K562 (cell line): ENCODE measurements at regions not wholly inside any gene's neighbourhood (a gene's known extent, or its start where the extent isn't known, plus 50 kb on each side); places are given as distances from the start of the nearest gene placed in this dataset.

Source experiments
- ATAC-seq: fragments of 200-7000 bp; cut with Tn5 transposase; 3 replicates; pipeline ENCODE4 v1.9.1; 2020; ENCODE audit warnings: moderate library complexity
- BruUV-seq: library from RNA; stranded (reverse); fragments of 400-500 nt; replicated peaks from 2 replicates; lab custom pipeline; 2021; lab: Mats Ljungman, UMichigan
- CTCF ChIA-PET: fragments of 300-600 bp; formaldehyde crosslinking; extraction: SDS; loops from one replicate; lab custom pipeline; 2021; ENCODE audit warnings: low intra/inter-chr PET ratio; lab: Yijun Ruan, JAX
- POLR2A ChIA-PET: fragments of 300-600, 350-650 bp; sonication (Branson Sonifier 250); formaldehyde crosslinking; extraction: SDS; loops from one replicate; lab custom pipeline; 2021; ENCODE audit warnings: antibody characterized with exemption, inconsistent platforms; lab: Yijun Ruan, JAX
- DNase-seq, 4 experiments: peaks; one replicate each; pipeline versions ENCODE4 v3.0.0 to v3.0.0-alpha.2; 2011 to 2018; ENCODE audit warnings: low spot score in 3 of 4, mixed read lengths in 3 of 4; ENCODE audit errors: extremely low read depth in 1 of 4
- FAIRE-seq: peaks from 2 replicates; lab custom pipeline; 2011; peaks lifted over from hg19 to GRCh38; lab: Jason Lieb, UNC
- H2AFZ ChIP-seq: 2 replicates; pipeline ENCODE4 v1.6.0; 2011; ENCODE audit warnings: low read depth, low read length, control low read depth, inconsistent platforms
- H3K27ac ChIP-seq: fragments of 200-600 bp; 3 replicates; pipeline ENCODE4 v1.8.0; 2011; ENCODE audit warnings: low read depth, mild to moderate bottlenecking, control low read depth, inconsistent platforms, low read length, moderate library complexity, mixed read lengths; ENCODE audit errors: extremely low read depth
- H3K27me3 ChIP-seq, 2 experiments: fragments of 300-600 bp in 1 of 2; 2 replicates in 1 of 2; 3 replicates in 1 of 2; pipeline versions ENCODE4 v1.6.0 to v1.8.0; 2011; ENCODE audit warnings: inconsistent platforms in 2 of 2, low read length in 2 of 2, mild to moderate bottlenecking in 1 of 2, mixed read lengths in 1 of 2, moderate library complexity in 1 of 2; ENCODE audit not compliant: control insufficient read depth in 2 of 2, insufficient read depth in 2 of 2
- H3K36me3 ChIP-seq: fragments of 300-600 bp; 3 replicates; pipeline ENCODE4 v1.8.0; 2011; ENCODE audit warnings: mild to moderate bottlenecking, low read length, inconsistent platforms; ENCODE audit not compliant: control insufficient read depth, insufficient read depth
- H3K4me1 ChIP-seq, 2 experiments: fragments of 200-600 bp in 1 of 2; replicated peaks in 1 of 2; 2 replicates in 1 of 2; 3 replicates in 1 of 2; pipeline versions ENCODE4 v1.5.1 to v1.8.0; 2011; ENCODE audit warnings: inconsistent platforms in 2 of 2, low read length in 2 of 2, mild to moderate bottlenecking in 1 of 2, mixed read lengths in 1 of 2, moderate library complexity in 1 of 2; ENCODE audit not compliant: control insufficient read depth in 2 of 2, insufficient read depth in 2 of 2
- H3K4me2 ChIP-seq: 2 replicates; pipeline ENCODE4 v1.6.1; 2011; ENCODE audit warnings: low read length, control low read depth, inconsistent platforms, mixed read lengths; ENCODE audit not compliant: insufficient read depth
- H3K4me3 ChIP-seq: fragments of 200-600 bp; sonication (generic), shearing (Covaris generic); 2 replicates; pipeline ENCODE4 v1.5.1; 2016; ENCODE audit warnings: control low read depth, inconsistent platforms
- H3K79me2 ChIP-seq: fragments of 200-600 bp; 3 replicates; pipeline ENCODE4 v1.8.0; 2011; ENCODE audit warnings: low read length, inconsistent platforms; ENCODE audit not compliant: control insufficient read depth, insufficient read depth
- H3K9ac ChIP-seq, 2 experiments: 2 replicates each; pipeline versions ENCODE4 v1.6.0 to v1.6.1; 2011; ENCODE audit warnings: low read depth in 2 of 2, low read length in 2 of 2, control low read depth in 1 of 2, inconsistent platforms in 1 of 2, mild to moderate bottlenecking in 1 of 2, mixed read lengths in 1 of 2; ENCODE audit not compliant: insufficient read depth in 1 of 2
- H3K9me1 ChIP-seq: one replicate; pipeline ENCODE4 v1.6.0; 2011; ENCODE audit warnings: inconsistent platforms, mild to moderate bottlenecking, low read length, moderate library complexity; ENCODE audit not compliant: control insufficient read depth, insufficient read depth
- H3K9me3 ChIP-seq: replicated peaks from 2 replicates; pipeline ENCODE4 v1.5.1; 2011; ENCODE audit warnings: low read depth, low read length, inconsistent platforms; ENCODE audit not compliant: control insufficient read depth, insufficient read depth
- H4K20me1 ChIP-seq: replicated peaks from 2 replicates; pipeline ENCODE4 v1.6.1; 2011; ENCODE audit warnings: low read length, inconsistent platforms, mixed read lengths; ENCODE audit not compliant: control insufficient read depth, insufficient read depth
- ATF3 ChIP-seq, 2 experiments: fragments of 450-650 bp in 1 of 2; sonication (generic) in 1 of 2; formaldehyde crosslinking in 1 of 2; IDR thresholded peaks in 1 of 2; conservative IDR thresholded peaks in 1 of 2; 2 replicates each; pipeline versions ENCODE4 v1.6.1 to v1.8.1; 2016 to 2023; ENCODE audit warnings: mild to moderate bottlenecking in 2 of 2, moderate library complexity in 2 of 2, inconsistent platforms in 1 of 2, missing genetic modification reagents in 1 of 2
- CAMTA2 ChIP-seq: fragments of 250-450 bp; sonication (Bioruptor Pico); conservative IDR thresholded peaks from 2 replicates; pipeline ENCODE4 v1.5.1; 2022
- CBX8 ChIP-seq: fragments of 200-600 bp; sonication (generic); IDR thresholded peaks from 2 replicates; pipeline ENCODE4 v1.6.1; 2012; ENCODE audit warnings: borderline replicate concordance, mixed run types, low read depth, mild to moderate bottlenecking, moderate library complexity, mixed read lengths, low read length, control low read depth, inconsistent platforms; ENCODE audit not compliant: poor library complexity, severe bottlenecking; ENCODE audit errors: extremely low read depth
- E2F5 ChIP-seq: sonication (generic); formaldehyde crosslinking; IDR thresholded peaks from 2 replicates; pipeline ENCODE4 v1.8.0; 2022; ENCODE audit warnings: mild to moderate bottlenecking, missing genetic modification reagents
- HMG20A ChIP-seq: fragments of 450-650 bp; formaldehyde crosslinking; conservative IDR thresholded peaks from 2 replicates; pipeline ENCODE4 v1.4.0; 2020; ENCODE audit warnings: mild to moderate bottlenecking, mixed read lengths
- HSF4 ChIP-seq: fragments of 250-450 bp; sonication (Bioruptor Pico); IDR thresholded peaks from 2 replicates; pipeline ENCODE4 v2.1.2; 2022; ENCODE audit warnings: mild to moderate bottlenecking, moderate library complexity, borderline replicate concordance
- SIN3B ChIP-seq: fragments of 450-650 bp; IDR thresholded peaks from 2 replicates; pipeline ENCODE4 v1.6.1; 2017; ENCODE audit warnings: low read depth, mild to moderate bottlenecking, moderate library complexity
- SOX6 ChIP-seq: fragments of 450-650 bp; IDR thresholded peaks from 2 replicates; pipeline ENCODE4 v1.6.1; 2014; ENCODE audit warnings: mild to moderate bottlenecking
- TAL1 ChIP-seq: fragments of 450-650 bp; IDR thresholded peaks from 2 replicates; pipeline ENCODE4 v1.6.1; 2016; ENCODE audit warnings: mild to moderate bottlenecking
- ZNF354B ChIP-seq: fragments of 250-450 bp; sonication (Bioruptor Pico); IDR thresholded peaks from 2 replicates; pipeline ENCODE4 v1.4.0; 2020
- ZNF586 ChIP-seq: fragments of 450-650 bp; formaldehyde crosslinking; conservative IDR thresholded peaks from 2 replicates; pipeline ENCODE4 v1.4.0; 2020; ENCODE audit warnings: mild to moderate bottlenecking, moderate library complexity
- ZNF707 ChIP-seq: fragments of 250-450 bp; sonication (Bioruptor Pico); conservative IDR thresholded peaks from 2 replicates; pipeline ENCODE4 v1.8.0; 2022; ENCODE audit warnings: inconsistent platforms, mild to moderate bottlenecking, moderate library complexity
- in situ Hi-C: fragments of 300-500 bp; cut with MboI; formaldehyde crosslinking; loops from 4 replicates; pipeline ENCODE4 v1.15.0; 2018; ENCODE audit warnings: inconsistent platforms, mixed read lengths
- intact Hi-C: fragments of 100-400 bp; cut with micrococcal nuclease; formaldehyde crosslinking; loops from 2 replicates; pipeline ENCODE4 v1.14.2; 2022
- TF ChIP-seq, protein P1 (sequence below): sonication (generic); formaldehyde crosslinking; IDR thresholded peaks from 2 replicates; pipeline ENCODE4 v1.8.1; 2023; ENCODE audit warnings: mild to moderate bottlenecking, missing genetic modification reagents

DNA sequence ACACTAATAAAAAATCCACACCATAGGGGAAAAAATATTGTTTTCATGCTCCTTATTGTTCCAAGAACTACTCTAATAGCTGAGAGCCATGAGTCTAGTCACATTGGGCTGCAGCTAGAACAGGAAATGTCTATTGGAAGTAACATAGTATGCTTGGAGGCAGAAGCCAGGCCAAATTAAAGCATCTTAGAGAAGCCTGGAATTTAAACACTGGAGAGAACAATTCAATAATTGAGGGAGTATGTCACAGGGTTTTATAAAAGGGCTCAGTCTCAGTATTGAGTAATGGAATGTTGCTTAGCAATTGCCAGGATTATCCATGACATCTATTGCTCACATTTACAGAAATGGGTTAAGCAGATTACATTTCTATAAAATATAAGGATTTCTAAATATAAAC is 471.3 kb downstream of the LMO4 start:
- Histone ChIP-seq H3K4me3 (no peak overlapping the region), H3K9ac (no peak overlapping the region), H3K36me3 (no peaks in the 10 kb centered on the region), H3K9me3 (no peaks in the 10 kb centered on the region), H3K27ac (no peak overlapping the region), H3K27me3 (no peaks in the 10 kb centered on the region), H3K4me1 (no peaks in the 10 kb centered on the region), H4K20me1 (no peaks in the 10 kb centered on the region), H3K4me2 (no peak overlapping the region), H3K9me1 (no peaks in the 10 kb centered on the region), H3K79me2 (no peaks in the 10 kb centered on the region), H2AFZ (no peak overlapping the region)
- no peak for FAIRE-seq
- ChIA-PET CTCF (no interaction called here), POLR2A (interaction anchor here (0.6 kb wide), 1 partner anchor 99 kb away, joined by 3 read pairs; no protein-coding TSS in a partner anchor)
- in situ Hi-C loops, result no loop called here
- ATAC-seq, result no peak
- intact Hi-C loops, result no loop called here
- no TSS peak for BruUV-seq
- no peak for DNase-seq
- TF ChIP-seq CBX8 (no peak), ATF3 (IDR thresholded peaks at IDR 0.05) (no peak), ATF3 (CRISPR knock-in tag; conservative IDR thresholded peaks at IDR 0.05) (no peak), HSF4 (CRISPR knock-in tag) (no peak), HMG20A (CRISPR knock-in tag) (no peak), TAL1 (no peak), ZNF354B (no peak), CAMTA2 (CRISPR knock-in tag) (no peak), ZNF707 (no peak), E2F5 (CRISPR knock-in tag) (no peak), SOX6 (no peak), ZNF586 (no peak), SIN3B (no peak)
- TF ChIP-seq, protein P1, sequence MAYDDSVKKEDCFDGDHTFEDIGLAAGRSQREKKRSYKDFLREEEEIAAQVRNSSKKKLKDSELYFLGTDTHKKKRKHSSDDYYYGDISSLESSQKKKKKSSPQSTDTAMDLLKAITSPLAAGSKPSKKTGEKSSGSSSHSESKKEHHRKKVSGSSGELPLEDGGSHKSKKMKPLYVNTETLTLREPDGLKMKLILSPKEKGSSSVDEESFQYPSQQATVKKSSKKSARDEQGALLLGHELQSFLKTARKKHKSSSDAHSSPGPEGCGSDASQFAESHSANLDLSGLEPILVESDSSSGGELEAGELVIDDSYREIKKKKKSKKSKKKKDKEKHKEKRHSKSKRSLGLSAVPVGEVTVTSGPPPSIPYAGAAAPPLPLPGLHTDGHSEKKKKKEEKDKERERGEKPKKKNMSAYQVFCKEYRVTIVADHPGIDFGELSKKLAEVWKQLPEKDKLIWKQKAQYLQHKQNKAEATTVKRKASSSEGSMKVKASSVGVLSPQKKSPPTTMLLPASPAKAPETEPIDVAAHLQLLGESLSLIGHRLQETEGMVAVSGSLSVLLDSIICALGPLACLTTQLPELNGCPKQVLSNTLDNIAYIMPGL (CRISPR knock-in tag), result no peak
